NCI-H1417 (cell line): ENCODE measurements at regions not wholly inside any gene's neighbourhood (a gene's known extent, or its start where the extent isn't known, plus 50 kb on each side); places are given as distances from the start of the nearest gene placed in this dataset.

ENCODE experiments used
- DNase-seq, 3 experiments: peaks; one replicate each; lab custom pipeline; 2025; lab: John Stamatoyannopoulos, UW

GRCh38 chr5:38099205-38100168, 158.9 kb upstream of the EGFLAM start:
- no peak for DNase-seq

DNA sequence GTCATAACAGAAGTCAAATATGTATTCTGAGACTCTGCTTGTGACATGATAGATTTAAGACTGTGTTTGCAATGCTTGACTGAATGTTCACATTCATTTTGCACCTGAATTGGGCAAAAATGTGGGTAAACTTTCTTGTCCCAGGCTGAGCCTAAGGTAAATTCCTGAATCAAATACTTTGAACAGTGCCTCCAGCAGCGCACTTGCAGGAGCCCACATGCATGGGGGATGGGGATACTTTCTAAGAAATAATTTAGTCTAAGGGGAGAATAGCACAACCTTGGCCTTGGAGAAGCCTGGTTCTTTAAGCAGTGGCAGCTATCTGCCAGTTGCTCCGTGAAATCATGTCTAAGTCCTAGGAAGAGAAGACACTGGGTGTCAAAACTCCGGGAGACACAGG, 163.5 kb upstream of the EGFLAM start:
- no peak for DNase-seq

DNA sequence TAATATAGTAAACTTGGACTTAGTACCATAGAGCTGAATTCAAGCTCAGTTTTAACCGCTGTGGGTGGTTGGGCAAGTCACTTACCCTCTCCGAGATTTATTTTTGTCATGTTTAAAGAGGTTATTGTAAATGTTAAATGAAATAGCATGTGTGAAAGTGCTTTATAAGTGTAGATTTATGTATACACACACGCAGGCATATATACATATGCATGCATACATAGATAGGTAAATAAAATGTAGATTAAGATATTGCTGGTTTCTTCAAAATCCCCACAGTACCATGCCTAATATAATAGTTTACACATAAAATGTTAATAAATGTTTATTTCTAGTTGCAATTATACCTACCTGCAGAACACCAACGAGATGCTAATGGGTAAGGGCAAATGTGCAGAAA, 164.5 kb upstream of the EGFLAM start:
- no peak for DNase-seq

- DNase-seq, result no peak
Observed at GRCh38 chr5:38086777-38087176, 171.6 kb upstream of the EGFLAM start.

GRCh38 chr5:38079620-38080402, 178.5 kb upstream of the EGFLAM start:
- no peak for DNase-seq

GRCh38 chr5:38078161-38078560, 180.2 kb upstream of the EGFLAM start:
- no peak for DNase-seq

DNA sequence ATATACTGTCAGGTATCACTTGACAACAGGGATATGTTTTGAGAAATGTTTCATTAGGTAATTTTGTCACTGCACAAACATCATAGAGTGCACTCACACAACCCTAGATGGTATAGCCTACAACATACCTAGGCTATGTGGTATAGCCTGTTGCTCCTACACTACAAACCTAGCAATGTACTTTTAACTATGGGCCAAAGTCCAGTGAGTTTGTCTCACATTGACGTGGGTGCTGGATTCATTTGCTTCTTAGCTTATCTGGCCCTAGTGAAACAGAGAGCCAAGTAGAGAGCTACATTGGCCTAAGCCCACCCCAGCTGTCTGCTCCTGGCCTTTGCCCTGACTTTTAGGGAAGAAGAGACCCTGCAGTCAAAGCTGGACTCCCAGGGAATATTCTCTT, 180.7 kb upstream of the EGFLAM start:
- DNase-seq, result no peak

- no peak for DNase-seq
Observed at GRCh38 chr5:38071831-38072694, 186.3 kb upstream of the EGFLAM start.

GRCh38 chr5:38070304-38070950, 187.9 kb upstream of the EGFLAM start:
- no peak for DNase-seq

- DNase-seq, result no peak
Observed at GRCh38 chr5:38069360-38069759, 189.0 kb upstream of the EGFLAM start.

- DNase-seq, result no peak
Observed at GRCh38 chr5:38060354-38060753, 198.0 kb upstream of the EGFLAM start.

DNA sequence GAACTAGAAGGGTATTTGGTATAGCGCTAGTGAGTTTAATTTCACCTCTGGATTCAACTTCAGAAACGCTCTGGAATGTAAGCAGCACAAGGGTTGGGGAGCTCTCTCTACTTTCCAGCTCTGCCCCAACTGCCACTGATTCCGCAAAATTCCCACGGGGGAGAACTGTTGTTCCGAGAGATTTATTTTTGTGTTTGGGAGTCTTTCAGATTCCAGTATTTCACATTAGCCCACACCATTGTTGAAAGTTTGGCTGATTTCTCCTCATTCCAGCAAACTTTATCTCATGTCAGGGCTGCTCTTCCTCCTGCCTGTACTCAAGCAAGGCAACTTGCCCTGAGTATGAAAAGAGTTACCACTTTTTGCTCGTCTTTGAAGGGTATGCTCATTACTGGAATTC, 198.5 kb upstream of the EGFLAM start:
- DNase-seq, result no peak

- no peak for DNase-seq
Observed at GRCh38 chr5:38051711-38052511, 206.4 kb upstream of the EGFLAM start.

DNA sequence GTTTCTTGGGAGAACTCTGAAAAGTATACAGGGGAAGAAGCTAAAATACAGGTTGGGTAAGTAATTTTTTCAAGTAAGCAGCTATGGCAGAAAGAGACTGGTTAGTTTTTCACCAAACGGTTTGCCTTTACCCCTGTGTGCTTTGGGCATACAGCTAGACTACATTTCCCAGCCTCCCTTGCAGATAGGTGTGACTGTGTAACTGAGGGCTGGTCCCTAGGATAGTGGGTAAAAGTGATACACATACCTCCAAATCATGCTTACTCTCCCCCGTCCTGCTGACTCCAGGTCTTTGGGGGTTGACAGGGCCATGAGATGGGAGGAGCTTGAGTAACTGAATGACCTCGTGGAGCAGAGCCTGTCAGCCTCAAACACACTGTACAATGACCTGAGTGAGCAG, 208.6 kb upstream of the GDNF start:
- no peak for DNase-seq

- no peak for DNase-seq
Observed at GRCh38 chr5:38046103-38046502, 206.3 kb upstream of the GDNF start.

DNA sequence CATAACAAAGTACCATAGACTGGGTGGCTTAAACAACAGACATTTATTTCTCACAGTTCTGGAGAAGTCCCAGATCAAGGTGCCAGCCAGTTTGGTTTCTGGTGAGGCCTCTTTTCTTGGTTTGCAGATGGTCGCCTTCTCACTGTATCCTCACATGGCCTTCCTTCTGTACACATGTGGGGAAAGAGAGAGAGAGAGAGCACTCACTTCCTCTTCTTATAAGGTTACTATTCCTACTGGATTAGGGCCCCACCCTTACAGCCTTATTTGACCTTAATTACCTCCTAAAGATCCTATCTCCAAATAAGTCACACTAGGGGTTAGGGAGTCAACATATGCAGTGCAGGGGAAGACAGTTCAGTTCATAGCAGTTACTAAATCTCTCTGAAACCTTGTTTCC, 205.6 kb upstream of the GDNF start:
- no peak for DNase-seq

GRCh38 chr5:38039826-38040225, 200.0 kb upstream of the GDNF start:
- DNase-seq, result no peak

DNA sequence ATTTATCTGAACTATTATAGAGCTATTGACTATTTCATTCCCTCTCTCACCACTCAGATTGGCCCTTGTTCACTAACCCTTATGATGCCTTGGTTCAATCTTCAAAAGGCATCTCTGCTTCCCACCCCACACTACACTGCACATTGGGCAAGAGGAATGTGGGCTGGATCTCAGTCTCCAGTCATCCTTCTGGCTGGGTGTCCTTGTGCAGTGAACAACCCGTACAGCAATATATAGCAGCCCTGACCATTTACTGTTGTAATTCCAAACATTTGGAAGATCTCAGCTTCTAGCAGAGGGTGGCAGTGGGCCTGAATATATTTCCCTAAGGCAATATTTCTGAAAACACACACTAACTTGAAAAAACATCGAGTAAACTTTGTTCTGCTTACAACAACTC, 199.2 kb upstream of the GDNF start:
- no peak for DNase-seq

- no peak for DNase-seq
Observed at GRCh38 chr5:38036765-38037164, 196.9 kb upstream of the GDNF start.

GRCh38 chr5:38032149-38032548, 192.3 kb upstream of the GDNF start:
- no peak for DNase-seq

DNA sequence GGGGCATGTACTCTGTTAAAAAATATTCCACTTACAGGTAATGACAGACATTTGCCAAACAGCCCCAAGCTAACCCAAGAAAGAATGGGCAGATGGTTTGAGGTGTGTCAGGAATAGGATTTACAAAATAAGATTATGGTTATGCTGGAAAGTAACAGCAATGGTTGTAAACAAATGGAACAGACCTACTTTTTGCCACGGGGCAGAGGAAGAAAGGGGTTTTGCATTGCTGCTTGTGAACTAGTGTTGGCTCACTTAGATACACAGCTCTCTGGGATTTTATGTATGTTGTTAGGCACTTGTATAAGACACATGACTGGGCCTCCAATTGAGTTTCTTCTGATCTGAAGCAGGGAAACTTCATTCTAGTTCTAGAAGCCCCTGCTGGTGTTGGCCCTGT, 191.5 kb upstream of the GDNF start:
- DNase-seq, result no peak
